ENCODE measurements at regions not wholly inside any gene's neighbourhood (a gene's known extent, or its start where the extent isn't known, plus 50 kb on each side); places are given as distances from the start of the nearest gene placed in this dataset.

DNA sequence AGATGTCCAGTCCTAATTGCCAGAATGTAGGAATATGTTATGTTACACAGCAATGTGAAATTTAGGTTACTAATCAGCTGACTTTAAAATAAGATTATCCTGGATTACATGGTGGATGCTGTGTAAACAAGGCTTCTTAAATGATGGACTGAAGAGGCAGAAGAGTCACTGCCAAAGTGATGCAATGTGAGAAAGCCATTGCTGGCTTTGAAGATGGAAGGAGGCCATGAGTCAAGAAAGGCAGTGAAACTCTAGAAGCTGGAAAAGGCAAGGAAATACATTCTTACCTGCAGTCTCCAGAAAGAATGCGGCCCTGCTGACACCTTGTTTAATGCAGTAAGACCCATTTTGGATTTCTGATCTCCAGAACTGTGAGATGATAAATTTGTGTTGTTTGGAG lies 179.1 kb upstream of the ZPLD1 start:
- DNase-seq, result no peak

DNA sequence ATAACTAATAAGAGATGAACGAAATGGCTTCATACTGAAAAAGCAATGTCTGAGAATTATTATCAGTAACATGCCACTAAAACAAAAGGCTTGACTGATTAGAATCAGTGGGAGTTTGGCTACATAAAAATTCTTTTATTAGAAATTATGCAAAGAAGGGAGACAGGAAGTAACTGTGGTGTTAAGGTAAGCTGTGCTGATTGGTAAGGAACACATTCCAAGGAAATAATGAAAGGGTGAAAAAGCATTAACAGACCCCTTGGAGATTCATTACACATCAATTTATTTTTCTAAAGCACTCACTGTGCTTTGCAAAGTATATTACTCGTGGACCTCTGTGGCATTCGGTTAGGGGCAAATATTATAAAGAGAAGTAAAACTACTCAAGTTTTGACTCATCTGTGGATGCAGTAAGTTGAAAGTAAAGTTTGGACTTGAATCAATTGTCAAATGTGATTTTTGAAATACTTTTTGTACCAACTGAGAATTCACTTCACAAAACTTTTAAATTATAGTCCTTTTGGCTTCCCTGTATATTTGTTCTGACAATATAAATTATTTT lies 176.1 kb upstream of the ZPLD1 start:
- no peak for DNase-seq

DNA sequence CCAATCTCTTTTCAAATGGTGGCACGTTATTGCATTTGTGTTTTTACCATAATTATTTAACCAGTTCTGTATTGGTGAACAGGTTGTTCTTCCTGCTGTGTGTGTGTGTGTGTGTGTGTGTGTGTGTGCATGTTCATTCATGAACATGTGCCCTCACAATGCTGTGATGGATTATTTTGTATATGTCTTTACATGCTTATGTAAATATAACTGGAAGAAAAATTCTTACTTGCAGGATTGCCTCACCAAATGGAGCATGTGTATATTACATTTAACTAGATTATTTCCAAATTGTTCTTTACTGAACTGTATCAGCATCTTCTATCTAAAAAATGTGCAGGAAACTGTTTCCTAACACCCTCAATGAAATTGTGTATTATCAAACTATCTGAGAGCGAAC lies 175.2 kb upstream of the ZPLD1 start:
- no peak for DNase-seq

GRCh38 chr3:102265720-102266119 lies 169.1 kb upstream of the ZPLD1 start:
- no peak for DNase-seq

DNA sequence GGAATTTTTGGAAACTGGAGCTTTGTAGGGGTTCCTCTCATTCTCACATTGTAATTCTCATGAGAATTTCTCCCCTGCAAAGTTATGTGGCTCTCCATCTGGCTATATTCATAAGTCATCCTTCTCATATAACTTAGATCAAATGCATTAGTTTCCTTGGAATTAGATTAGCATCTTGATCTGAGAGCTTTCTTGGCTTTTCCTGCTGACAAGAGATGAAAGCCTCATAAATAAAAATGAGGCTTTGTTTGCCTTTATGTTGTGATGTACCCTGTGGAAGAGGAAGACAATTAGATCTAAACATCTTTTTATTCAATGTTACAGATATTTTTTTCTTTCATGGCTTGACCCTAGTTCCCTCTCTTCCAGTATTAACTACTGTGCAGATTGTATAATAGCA lies 165.4 kb upstream of the ZPLD1 start:
- no peak for DNase-seq

- no peak for DNase-seq
Measured at GRCh38 chr3:102290241-102290640, 144.6 kb upstream of the ZPLD1 start.

DNA sequence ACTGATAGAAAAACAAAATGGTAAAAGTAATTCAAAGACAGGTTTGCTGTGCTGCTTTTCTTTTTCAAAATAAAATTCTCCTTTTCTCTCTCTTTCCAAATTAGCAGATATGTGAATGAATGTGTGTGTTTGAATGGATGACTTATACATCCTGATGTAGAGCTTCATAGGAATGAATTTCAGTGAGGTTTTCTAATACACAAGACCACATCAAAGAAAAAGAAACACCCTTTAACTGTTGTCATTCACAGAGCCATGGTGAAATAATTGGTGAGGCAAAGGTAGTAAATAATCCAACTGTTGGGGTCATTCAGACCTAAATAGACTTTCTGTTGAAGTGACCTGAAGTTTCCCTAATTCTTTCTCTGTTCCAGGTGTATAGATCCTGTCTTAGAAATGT lies 139.1 kb upstream of the ZPLD1 start:
- DNase-seq, result no peak

- DNase-seq, result no peak
Measured at GRCh38 chr3:102297072-102297658, 137.7 kb upstream of the ZPLD1 start.

- DNase-seq, result no peak
Measured at GRCh38 chr3:102299125-102299877, 135.5 kb upstream of the ZPLD1 start.

DNA sequence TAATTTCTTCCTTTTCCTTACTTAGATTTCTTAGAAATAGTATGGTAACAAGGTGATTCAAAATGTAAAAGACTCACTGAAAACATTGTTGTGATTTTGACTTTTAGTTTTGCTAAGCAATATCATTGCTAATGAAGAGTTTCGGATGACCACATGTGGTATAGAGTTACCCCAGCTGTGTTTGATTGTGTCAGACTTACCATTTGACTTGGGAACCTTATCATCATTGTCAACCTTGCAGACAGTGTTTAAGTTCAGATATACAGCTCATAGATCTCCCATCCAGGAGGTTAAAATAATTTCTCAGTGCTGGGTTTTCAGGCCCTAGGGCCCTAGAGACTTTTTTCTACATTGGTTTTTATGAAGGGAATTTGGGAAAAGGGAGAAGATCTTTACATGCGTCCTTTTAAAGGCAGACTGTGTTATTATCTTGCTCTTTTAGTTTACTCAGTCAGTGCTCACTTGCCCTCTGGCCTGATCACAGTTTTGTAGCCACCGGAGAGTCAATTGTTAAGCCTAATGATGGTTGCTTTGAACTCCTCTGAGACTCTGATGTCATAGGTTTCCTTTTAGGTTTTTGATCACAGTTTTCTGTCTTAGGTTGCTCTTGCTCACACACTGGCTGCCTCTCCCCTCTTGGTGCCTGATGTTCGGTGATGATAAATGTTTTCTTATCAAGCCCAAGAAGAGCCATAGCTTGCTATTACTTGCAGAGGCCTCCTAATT lies 133.5 kb upstream of the ZPLD1 start:
- no peak for DNase-seq

GRCh38 chr3:102302020-102302419 lies 132.8 kb upstream of the ZPLD1 start:
- DNase-seq, result no peak

DNA sequence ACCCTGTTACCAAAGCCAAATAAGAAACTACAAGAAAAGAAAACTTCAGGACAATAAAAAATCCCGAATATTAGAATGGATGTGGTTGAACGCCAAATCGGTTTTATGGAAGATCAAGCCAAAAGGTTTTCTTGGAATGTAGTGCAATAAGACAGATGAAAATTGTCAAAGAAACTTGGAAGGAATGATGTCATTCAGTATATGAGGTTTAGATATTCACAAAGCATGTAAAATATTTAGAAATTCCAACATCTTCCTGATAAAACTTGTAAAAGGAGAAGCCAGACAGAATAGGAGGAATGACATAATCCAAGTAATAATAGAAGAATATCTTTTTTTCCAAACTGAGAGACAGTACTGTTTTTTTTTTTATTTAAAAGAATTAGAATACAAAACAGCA lies 130.3 kb upstream of the ZPLD1 start:
- no peak for DNase-seq

DNA sequence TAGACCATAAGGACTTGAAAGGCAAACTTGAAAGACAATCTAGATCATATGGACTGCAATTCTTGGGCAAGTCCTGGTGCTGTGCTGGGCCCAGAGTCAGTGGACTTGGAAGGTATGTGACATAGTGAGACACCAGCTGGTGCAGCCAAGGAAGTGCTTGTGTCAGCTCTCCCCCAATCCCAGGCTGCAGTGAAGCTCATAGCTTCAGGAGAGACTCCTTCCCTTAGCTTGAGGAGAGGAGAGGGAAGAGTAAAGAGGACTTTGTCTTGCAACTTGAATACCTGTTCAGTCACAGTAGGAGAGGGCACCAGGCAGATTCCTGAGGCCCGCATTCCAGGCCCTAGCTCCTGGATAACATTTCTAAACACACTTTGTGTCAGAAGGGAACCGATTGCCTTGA lies 127.4 kb upstream of the ZPLD1 start:
- DNase-seq, result no peak

DNA sequence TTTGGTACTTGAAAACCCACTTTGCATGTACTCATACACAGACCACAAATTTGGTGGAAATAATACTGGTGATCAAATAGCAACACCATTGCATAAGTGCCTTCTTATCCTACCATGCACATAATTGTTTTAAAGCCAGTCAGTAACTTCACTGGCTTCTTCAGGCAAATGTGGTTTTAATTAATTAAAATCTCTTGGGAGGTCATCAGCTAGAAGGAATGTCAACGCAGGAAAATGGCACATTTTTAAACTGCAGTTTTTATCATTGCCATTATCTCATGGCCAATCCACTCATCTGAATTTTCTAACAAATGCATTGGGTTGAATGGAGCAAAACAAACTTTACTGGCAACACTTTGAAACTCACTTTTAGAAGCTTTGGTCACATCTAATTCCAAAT lies 105.7 kb upstream of the ZPLD1 start:
- no peak for DNase-seq

GRCh38 chr3:102329561-102329960 lies 105.3 kb upstream of the ZPLD1 start:
- no peak for DNase-seq

DNA sequence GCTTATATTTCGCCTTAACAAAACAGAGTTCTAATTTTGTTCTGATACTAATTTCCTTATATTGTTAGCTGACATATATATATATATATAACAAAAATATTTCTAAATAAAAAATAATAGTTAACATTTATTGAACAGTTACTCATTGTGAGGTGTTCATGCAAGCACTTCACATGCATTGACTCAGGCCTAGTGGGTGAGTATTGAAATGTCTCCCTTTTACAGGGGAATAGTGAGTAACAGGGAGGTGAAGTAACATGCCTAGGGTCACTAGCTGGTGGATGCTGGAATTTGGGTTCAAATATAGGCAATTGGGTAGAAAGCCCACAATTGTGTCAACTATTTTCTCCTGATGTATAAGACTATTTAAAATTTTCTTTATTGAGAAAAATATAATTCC lies 102.6 kb upstream of the ZPLD1 start:
- no peak for DNase-seq

GRCh38 chr3:102332934-102333333 lies 101.9 kb upstream of the ZPLD1 start:
- DNase-seq, result no peak

DNA sequence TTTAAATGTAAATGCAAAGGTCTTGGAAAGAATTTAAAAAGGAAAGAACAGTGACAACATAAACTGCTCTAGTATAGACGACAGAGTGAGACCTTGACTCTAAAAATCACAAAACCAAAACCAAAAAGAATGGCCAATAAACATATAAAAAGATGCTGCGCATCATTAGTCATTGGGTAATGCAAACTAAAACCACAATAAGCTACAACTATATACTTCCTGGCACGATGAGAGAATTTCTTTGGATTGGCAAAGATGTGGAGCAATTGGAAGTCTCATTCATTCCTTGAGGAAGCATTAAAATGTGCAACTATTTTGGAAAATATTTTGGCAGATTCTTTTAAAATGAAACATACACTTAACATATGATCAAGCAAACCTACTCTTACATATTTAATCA lies 98.7 kb upstream of the ZPLD1 start:
- no peak for DNase-seq

DNA sequence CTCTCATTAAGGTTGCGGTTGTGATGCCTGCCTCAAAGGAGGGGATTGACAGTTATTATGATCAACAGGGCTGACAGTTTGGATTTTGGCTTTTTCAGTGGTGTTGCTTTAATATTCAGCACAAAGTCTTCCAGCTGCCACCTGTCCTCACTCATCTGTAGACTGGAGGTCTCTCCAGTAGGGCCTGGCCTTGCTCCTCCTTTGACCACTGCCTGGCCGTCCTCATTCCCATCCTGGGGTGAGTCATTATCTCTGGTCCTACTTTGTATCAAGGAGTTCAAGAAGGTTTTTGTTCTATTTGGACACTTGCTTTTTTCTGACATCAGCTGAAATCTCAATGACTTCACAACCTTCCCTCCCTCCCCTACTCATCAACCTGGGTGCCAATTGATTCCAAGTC lies 95.1 kb upstream of the ZPLD1 start:
- no peak for DNase-seq

DNA sequence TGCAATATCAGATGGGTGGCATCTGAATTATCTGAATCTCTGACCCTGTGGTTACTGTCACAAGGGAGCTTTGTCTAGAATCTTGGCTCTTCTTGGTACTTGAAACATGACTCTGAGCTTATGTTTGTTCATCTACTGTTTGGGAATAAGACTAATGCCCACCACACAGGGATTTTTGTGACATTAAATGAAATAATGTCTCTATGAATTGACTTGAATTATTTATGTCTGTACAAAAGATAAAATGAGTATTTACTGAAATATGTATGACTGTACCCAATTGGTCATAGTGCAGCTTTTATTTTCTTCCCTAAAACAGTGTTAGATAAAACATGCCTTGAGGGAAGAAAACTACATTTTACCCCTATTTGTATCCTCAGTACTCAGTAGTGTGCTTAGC lies 87.9 kb upstream of the ZPLD1 start:
- no peak for DNase-seq

DNA sequence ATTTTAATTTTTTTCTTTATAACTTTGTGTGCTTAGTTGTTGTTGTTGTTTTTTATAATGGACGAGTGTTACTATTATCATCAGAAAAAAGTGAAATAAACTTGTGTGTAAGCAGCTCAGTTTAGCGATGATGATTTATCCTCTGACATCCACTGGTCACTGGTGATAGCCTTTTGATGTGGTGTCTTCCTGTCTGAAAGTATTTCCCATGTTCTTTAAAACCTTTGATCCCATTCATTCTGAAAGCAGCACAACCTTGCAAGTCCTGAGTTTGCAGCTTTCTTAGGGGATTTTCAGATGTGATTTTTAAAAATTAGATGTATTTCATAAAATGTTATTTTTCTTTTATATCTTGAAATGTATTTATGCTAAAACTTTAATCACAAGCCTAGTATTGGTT lies 85.9 kb upstream of the ZPLD1 start:
- no peak for DNase-seq

DNA sequence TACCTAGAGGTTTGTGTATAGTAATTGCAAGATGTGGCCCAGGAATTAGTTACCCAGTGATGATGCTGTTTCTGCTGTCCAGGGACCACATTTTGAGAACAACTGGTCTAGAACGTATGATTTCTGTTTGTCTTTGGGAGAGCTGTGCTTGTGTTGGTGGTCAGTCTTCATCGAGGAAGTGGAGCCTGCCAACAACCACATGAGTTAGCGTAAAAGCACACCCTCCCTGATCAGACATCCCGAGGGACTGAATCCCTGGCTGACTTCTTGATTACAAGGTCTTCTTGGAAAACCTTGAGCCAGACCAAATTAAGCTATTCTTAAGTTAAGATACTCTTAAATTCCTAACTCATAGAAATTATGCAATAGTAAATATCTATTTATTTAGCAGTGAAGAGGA lies 81.7 kb upstream of the ZPLD1 start:
- DNase-seq, result no peak

GRCh38 chr3:102353805-102354204 lies 81.0 kb upstream of the ZPLD1 start:
- DNase-seq, result no peak
